ENCODE measurements at regions not wholly inside any gene's neighbourhood (a gene's known extent, or its start where the extent isn't known, plus 50 kb on each side); places are given as distances from the start of the nearest gene placed in this dataset.

GRCh38 chr1:38341694-38342093 is 295.1 kb upstream of the POU3F1 start:
- TF ChIP-seq EZH2phosphoT487 (IDR thresholded peaks at IDR 0.05; ENCODE audit: borderline replicate concordance), result no peak
- TF ChIP-seq, protein P1, sequence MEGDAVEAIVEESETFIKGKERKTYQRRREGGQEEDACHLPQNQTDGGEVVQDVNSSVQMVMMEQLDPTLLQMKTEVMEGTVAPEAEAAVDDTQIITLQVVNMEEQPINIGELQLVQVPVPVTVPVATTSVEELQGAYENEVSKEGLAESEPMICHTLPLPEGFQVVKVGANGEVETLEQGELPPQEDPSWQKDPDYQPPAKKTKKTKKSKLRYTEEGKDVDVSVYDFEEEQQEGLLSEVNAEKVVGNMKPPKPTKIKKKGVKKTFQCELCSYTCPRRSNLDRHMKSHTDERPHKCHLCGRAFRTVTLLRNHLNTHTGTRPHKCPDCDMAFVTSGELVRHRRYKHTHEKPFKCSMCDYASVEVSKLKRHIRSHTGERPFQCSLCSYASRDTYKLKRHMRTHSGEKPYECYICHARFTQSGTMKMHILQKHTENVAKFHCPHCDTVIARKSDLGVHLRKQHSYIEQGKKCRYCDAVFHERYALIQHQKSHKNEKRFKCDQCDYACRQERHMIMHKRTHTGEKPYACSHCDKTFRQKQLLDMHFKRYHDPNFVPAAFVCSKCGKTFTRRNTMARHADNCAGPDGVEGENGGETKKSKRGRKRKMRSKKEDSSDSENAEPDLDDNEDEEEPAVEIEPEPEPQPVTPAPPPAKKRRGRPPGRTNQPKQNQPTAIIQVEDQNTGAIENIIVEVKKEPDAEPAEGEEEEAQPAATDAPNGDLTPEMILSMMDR (IDR thresholded peaks at IDR 0.05 in 2 of 3, conservative IDR thresholded peaks at IDR 0.05 in 1 of 3; ENCODE audit: borderline replicate concordance in 1 of 3, insufficient read depth in 1 of 3, low read depth in 2 of 3, low read length in 2 of 3), result no peak
- TF ChIP-seq, protein P2, sequence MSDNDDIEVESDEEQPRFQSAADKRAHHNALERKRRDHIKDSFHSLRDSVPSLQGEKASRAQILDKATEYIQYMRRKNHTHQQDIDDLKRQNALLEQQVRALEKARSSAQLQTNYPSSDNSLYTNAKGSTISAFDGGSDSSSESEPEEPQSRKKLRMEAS (IDR thresholded peaks at IDR 0.05), result no peak
- TF ChIP-seq POLR2AphosphoS5 (IDR thresholded peaks at IDR 0.05; ENCODE audit: low read depth, low read length), result no peak
- no peak for TF ChIP-seq EGR1 (IDR thresholded peaks at IDR 0.05; ENCODE audit: low read depth)
- no peak for TF ChIP-seq SRF (IDR thresholded peaks at IDR 0.05; ENCODE audit: low read depth)
- TF ChIP-seq RAD21 (IDR thresholded peaks at IDR 0.05; ENCODE audit: low read depth), result no peak
- TF ChIP-seq POLR2A (IDR thresholded peaks at IDR 0.05; ENCODE audit: borderline replicate concordance, extremely low read depth, insufficient read depth, insufficient read length), result no peak
- no peak for TF ChIP-seq TCF7L2 (IDR thresholded peaks at IDR 0.05; ENCODE audit: borderline replicate concordance, extremely low read depth, insufficient read depth, insufficient read length)
- no peak for TF ChIP-seq ZFX (IDR thresholded peaks at IDR 0.05)
- TF ChIP-seq, protein P3, sequence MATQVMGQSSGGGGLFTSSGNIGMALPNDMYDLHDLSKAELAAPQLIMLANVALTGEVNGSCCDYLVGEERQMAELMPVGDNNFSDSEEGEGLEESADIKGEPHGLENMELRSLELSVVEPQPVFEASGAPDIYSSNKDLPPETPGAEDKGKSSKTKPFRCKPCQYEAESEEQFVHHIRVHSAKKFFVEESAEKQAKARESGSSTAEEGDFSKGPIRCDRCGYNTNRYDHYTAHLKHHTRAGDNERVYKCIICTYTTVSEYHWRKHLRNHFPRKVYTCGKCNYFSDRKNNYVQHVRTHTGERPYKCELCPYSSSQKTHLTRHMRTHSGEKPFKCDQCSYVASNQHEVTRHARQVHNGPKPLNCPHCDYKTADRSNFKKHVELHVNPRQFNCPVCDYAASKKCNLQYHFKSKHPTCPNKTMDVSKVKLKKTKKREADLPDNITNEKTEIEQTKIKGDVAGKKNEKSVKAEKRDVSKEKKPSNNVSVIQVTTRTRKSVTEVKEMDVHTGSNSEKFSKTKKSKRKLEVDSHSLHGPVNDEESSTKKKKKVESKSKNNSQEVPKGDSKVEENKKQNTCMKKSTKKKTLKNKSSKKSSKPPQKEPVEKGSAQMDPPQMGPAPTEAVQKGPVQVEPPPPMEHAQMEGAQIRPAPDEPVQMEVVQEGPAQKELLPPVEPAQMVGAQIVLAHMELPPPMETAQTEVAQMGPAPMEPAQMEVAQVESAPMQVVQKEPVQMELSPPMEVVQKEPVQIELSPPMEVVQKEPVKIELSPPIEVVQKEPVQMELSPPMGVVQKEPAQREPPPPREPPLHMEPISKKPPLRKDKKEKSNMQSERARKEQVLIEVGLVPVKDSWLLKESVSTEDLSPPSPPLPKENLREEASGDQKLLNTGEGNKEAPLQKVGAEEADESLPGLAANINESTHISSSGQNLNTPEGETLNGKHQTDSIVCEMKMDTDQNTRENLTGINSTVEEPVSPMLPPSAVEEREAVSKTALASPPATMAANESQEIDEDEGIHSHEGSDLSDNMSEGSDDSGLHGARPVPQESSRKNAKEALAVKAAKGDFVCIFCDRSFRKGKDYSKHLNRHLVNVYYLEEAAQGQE (IDR thresholded peaks at IDR 0.05; ENCODE audit: low read depth), result no peak
- no peak for TF ChIP-seq EZH2 (IDR thresholded peaks at IDR 0.05)
- no peak for TF ChIP-seq SP1 (IDR thresholded peaks at IDR 0.05; ENCODE audit: low read depth)
